ENCODE measurements at regions not wholly inside any gene's neighbourhood (a gene's known extent, or its start where the extent isn't known, plus 50 kb on each side); places are given as distances from the start of the nearest gene placed in this dataset.

- in situ Hi-C loops (cut with MboI; ENCODE audit: low pct_unique_long_range_greater_than_20kb, low sequenced_read_pairs, unreplicated experiment) = no loop called here
- TF ChIP-seq CTCF (IDR thresholded peaks at IDR 0.05; ENCODE audit: extremely low read depth, insufficient read depth, missing control alignments) = no peak
- no peak for DNase-seq (ENCODE audit: low spot score)
Observed at GRCh38 chr12:118514297-118514696, 137.9 kb downstream of the SUDS3 start.

- no peak for DNase-seq (ENCODE audit: low spot score)
- in situ Hi-C loops (cut with MboI; ENCODE audit: low pct_unique_long_range_greater_than_20kb, low sequenced_read_pairs, unreplicated experiment) = no loop called here
- TF ChIP-seq CTCF (IDR thresholded peaks at IDR 0.05; ENCODE audit: extremely low read depth, insufficient read depth, missing control alignments) = no peak
Observed at GRCh38 chr12:118520214-118521035, 144.1 kb downstream of the SUDS3 start.

- no peak for TF ChIP-seq CTCF (IDR thresholded peaks at IDR 0.05; ENCODE audit: extremely low read depth, insufficient read depth, missing control alignments)
- DNase-seq (ENCODE audit: low spot score) = no peak
- in situ Hi-C loops (cut with MboI; ENCODE audit: low pct_unique_long_range_greater_than_20kb, low sequenced_read_pairs, unreplicated experiment) = no loop called here
Observed at GRCh38 chr12:118521036-118521370, 144.6 kb downstream of the SUDS3 start.

- in situ Hi-C loops (cut with MboI; ENCODE audit: low pct_unique_long_range_greater_than_20kb, low sequenced_read_pairs, unreplicated experiment) = no loop called here
- no peak for TF ChIP-seq CTCF (IDR thresholded peaks at IDR 0.05; ENCODE audit: extremely low read depth, insufficient read depth, missing control alignments)
- DNase-seq (ENCODE audit: low spot score) = no peak
Observed at GRCh38 chr12:118524446-118524845, 148.1 kb downstream of the SUDS3 start.

GRCh38 chr12:118525216-118525615 lies 148.9 kb downstream of the SUDS3 start:
- TF ChIP-seq CTCF (IDR thresholded peaks at IDR 0.05; ENCODE audit: extremely low read depth, insufficient read depth, missing control alignments) = no peak
- DNase-seq (ENCODE audit: low spot score) = no peak
- in situ Hi-C loops (cut with MboI; ENCODE audit: low pct_unique_long_range_greater_than_20kb, low sequenced_read_pairs, unreplicated experiment) = no loop called here

- in situ Hi-C loops (cut with MboI; ENCODE audit: low pct_unique_long_range_greater_than_20kb, low sequenced_read_pairs, unreplicated experiment) = no loop called here
- no peak for TF ChIP-seq CTCF (IDR thresholded peaks at IDR 0.05; ENCODE audit: extremely low read depth, insufficient read depth, missing control alignments)
- no peak for DNase-seq (ENCODE audit: low spot score)
Observed at GRCh38 chr12:118526255-118527095, 150.1 kb downstream of the SUDS3 start.

Measured in GM13977 (cell line).